ENCODE measurements at regions not wholly inside any gene's neighbourhood (a gene's known extent, or its start where the extent isn't known, plus 50 kb on each side); places are given as distances from the start of the nearest gene placed in this dataset.
A peak's percentile ranks its signal among the peaks of the same experiment; 100 is the strongest.

DNA sequence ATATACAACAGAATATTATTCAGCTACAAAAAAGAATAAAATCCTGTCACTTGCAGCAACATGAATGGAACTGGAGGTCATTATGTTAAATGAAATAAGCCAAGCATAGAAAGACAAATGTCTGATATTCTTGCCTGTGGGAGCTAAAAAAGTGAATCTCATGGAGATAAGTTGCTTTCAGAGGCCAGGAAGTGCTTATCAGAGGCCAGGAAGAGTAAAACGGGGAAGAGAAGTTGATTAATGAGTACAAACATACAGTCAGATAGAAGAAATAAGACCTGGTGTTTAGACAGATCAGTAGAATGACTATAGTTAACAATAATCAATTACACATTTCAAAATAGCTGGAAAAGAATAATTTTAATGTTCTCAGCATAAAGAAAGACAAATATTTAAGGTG is 54.4 kb upstream of the CPHXL start:
- ATAC-seq = no peak
- TF ChIP-seq, protein P1, sequence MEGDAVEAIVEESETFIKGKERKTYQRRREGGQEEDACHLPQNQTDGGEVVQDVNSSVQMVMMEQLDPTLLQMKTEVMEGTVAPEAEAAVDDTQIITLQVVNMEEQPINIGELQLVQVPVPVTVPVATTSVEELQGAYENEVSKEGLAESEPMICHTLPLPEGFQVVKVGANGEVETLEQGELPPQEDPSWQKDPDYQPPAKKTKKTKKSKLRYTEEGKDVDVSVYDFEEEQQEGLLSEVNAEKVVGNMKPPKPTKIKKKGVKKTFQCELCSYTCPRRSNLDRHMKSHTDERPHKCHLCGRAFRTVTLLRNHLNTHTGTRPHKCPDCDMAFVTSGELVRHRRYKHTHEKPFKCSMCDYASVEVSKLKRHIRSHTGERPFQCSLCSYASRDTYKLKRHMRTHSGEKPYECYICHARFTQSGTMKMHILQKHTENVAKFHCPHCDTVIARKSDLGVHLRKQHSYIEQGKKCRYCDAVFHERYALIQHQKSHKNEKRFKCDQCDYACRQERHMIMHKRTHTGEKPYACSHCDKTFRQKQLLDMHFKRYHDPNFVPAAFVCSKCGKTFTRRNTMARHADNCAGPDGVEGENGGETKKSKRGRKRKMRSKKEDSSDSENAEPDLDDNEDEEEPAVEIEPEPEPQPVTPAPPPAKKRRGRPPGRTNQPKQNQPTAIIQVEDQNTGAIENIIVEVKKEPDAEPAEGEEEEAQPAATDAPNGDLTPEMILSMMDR (IDR thresholded peaks at IDR 0.05) = no peak
- no peak for TF ChIP-seq POLR2A (IDR thresholded peaks at IDR 0.05)
- intact Hi-C loops (cut with DNase I) = no loop called here
- Histone ChIP-seq H3K36me3 (no peaks in the 10 kb centered on the region), H3K4me3 (no peak overlapping the region), H3K9me3 (no peaks in the 10 kb centered on the region), H3K4me1 (no peaks in the 10 kb centered on the region), H3K27me3 (no peaks in the 10 kb centered on the region), H3K27ac (no peak overlapping the region)
- no peak for DNase-seq
- 4% methylated on average over 1 of the region's 1 CpG for WGBS (ENCODE audit: insufficient coverage, low coverage, low lambda C conversion rate, missing lambda C conversion rate)

DNA sequence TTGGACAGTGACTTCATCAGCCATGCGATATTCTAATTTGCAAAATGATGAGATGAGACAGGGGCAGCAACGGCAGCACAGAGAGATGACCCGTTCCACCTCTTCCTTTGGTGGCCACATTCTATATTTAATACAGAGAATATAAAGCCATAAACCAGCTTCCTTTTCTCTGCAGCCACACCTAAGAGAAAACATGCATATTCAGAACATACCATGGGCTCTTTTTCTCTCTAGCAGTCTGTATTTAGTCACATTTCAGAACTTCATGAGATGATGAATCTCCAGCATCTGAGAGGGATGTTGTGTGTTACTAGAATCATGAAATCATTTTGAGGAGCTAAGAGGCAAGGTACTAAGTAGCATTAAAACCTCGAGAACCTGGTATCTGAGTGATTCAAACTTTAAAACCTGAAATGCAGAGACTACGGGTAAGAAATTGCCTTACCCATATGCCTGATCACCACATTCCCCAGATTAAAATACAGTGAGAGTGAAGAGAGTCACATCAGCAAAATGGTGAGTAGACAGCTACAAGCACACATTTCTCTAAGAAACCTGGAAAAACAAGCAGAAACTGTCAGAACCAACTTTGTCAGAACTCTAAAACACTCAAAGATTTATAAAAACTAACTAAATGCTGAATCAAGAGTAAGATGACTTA is 55.5 kb upstream of the CPHXL start:
- DNase-seq = no peak
- intact Hi-C loops (cut with DNase I) = no loop called here
- Histone ChIP-seq H3K4me3 (no peak overlapping the region), H3K4me1 (no peaks in the 10 kb centered on the region), H3K27me3 (no peaks in the 10 kb centered on the region), H3K36me3 (no peaks in the 10 kb centered on the region), H3K27ac (no peak overlapping the region), H3K9me3 (no peaks in the 10 kb centered on the region)
- no peak for ATAC-seq
- 36% methylated on average over 4 of the region's 5 CpGs for whole genome bisulfite sequencing (ENCODE audit: insufficient coverage, low coverage, low lambda C conversion rate, missing lambda C conversion rate)
- TF ChIP-seq, protein P1 (IDR thresholded peaks at IDR 0.05) = no peak
- TF ChIP-seq POLR2A (IDR thresholded peaks at IDR 0.05) = no peak

DNA sequence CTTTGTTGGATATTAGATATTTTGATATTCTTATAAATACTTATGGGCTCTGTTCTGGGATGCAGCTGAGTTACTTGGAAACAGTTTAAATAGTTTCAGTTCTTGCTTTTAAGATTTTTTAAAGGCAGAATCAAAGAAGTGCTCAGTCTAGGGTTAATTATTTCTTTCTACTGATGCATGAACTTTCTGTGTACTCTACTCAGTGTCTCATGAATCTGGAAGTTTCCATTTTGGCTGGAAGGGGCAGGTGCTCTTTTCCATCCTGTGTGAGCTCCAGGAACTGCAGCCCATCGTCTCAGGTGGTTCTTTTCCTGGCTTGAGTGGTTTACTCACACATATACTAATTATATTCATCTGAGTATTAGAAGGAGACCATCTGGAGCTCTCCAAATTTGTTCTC is 61.1 kb upstream of the CPHXL start:
- ATAC-seq = no peak
- intact Hi-C loops (cut with DNase I) = no loop called here

DNA sequence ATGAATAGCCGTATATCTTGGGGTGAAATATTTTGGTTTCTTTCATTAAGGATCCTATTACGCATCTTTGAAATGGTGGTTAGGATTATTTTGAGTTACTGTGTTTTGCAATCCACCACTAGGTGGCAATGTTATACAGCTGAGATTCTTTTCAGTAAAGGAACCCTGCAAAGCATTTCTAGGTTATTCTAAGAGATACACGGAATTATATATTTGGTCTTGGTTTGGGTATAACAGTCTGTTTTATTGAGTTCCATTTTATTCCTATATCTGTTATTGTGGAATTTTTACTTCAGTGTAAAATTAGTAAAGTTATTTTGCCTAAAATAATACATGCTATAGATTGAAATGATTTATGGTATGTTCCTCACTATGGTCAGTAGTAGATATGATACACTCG is 62.9 kb upstream of the CPHXL start:
- no peaks in the 10 kb centered on the region for H3K36me3 ChIP-seq
- DNase-seq (no peak), ATAC-seq (peak; percentile 69 to 80 (median 72))
- H3K27ac ChIP-seq = no peak overlapping the region
- no peaks in the 10 kb centered on the region for H3K4me1 ChIP-seq
- H3K27me3 ChIP-seq = no peaks in the 10 kb centered on the region
- intact Hi-C loops (cut with DNase I) = no loop called here
- no peaks in the 10 kb centered on the region for H3K9me3 ChIP-seq
- 2% methylated on average over 4 of the region's 4 CpGs for whole genome bisulfite sequencing (ENCODE audit: insufficient coverage, low coverage, low lambda C conversion rate, missing lambda C conversion rate)
- no peak overlapping the region for H3K4me3 ChIP-seq
- no peak for TF ChIP-seq POLR2A (IDR thresholded peaks at IDR 0.05)
- TF ChIP-seq, protein P1 (IDR thresholded peaks at IDR 0.05) = peak; percentile 79 to 92 (median 88)

More for the DNA sequence above, 61.1 kb upstream of the CPHXL start:
- H3K27ac ChIP-seq = no peak overlapping the region
- DNase-seq = no peak
- 38% methylated on average over 1 of the region's 1 CpG for WGBS (ENCODE audit: insufficient coverage, low coverage, low lambda C conversion rate, missing lambda C conversion rate)
- H3K27me3 ChIP-seq = no peaks in the 10 kb centered on the region
- H3K36me3 ChIP-seq = no peaks in the 10 kb centered on the region
- H3K4me3 ChIP-seq = no peak overlapping the region
- no peaks in the 10 kb centered on the region for H3K9me3 ChIP-seq
- H3K4me1 ChIP-seq = no peaks in the 10 kb centered on the region
- TF ChIP-seq, protein P1 (IDR thresholded peaks at IDR 0.05) = no peak
- TF ChIP-seq POLR2A (IDR thresholded peaks at IDR 0.05) = no peak
